Stimulated activated naive CD8-positive, alpha-beta T cell treated with anti-CD3 and anti-CD28 coated beads, Interleukin-15, Interleukin-2, amounts not matched to agents 100 ng/mL and 50 ng/mL, for 24 hours (primary cell): ENCODE measurements at regions not wholly inside any gene's neighbourhood (a gene's known extent, or its start where the extent isn't known, plus 50 kb on each side); places are given as distances from the start of the nearest gene placed in this dataset.

Source experiments
- H3K27ac Mint-ChIP-seq: one replicate; pipeline ENCODE4 v1.8.0; 2021; ENCODE audit warnings: mild to moderate bottlenecking, mixed read lengths
- H3K27me3 Mint-ChIP-seq: one replicate; pipeline ENCODE4 v1.8.0; 2021; ENCODE audit warnings: mixed read lengths
- H3K36me3 Mint-ChIP-seq: one replicate; pipeline ENCODE4 v1.8.0; 2021; ENCODE audit warnings: low read depth, mixed read lengths
- H3K4me1 Mint-ChIP-seq: one replicate; pipeline ENCODE4 v1.8.0; 2021; ENCODE audit warnings: low read depth, mixed read lengths
- H3K4me3 Mint-ChIP-seq: one replicate; pipeline ENCODE4 v1.8.0; 2021; ENCODE audit warnings: mild to moderate bottlenecking, mixed read lengths
- H3K9me3 Mint-ChIP-seq: one replicate; pipeline ENCODE4 v1.8.0; 2021; ENCODE audit warnings: mixed read lengths

DNA sequence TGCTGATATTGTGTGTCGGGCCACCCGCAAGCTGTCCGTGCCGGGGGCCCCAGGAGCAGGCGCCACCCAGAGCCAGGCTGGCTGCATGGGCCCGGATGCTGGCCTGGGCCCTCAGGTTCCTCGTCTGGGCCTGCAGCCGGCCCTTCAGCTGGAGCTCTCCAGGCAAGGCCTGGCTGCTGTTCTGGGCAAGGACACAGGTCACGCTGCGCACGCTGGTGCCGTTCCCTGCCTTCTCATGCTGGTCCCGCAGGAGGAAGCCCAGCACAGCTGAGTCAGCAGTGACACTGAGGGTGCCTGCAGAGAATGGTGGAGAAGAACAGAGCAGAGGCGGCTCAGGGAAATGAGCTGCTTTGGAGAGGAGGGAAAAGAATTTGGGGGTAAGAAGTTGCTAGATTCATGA is 79.9 kb downstream of the RMI2 start:
- H3K27me3 Mint-ChIP-seq: no peaks in the 10 kb centered on the region
- no peaks in the 10 kb centered on the region for H3K36me3 Mint-ChIP-seq
- no peak overlapping the region for H3K4me3 Mint-ChIP-seq
- no peak overlapping the region for H3K27ac Mint-ChIP-seq
- H3K9me3 Mint-ChIP-seq: no peaks in the 10 kb centered on the region
- H3K4me1 Mint-ChIP-seq: peaks cover 3% of the 10 kb centered on the region

DNA sequence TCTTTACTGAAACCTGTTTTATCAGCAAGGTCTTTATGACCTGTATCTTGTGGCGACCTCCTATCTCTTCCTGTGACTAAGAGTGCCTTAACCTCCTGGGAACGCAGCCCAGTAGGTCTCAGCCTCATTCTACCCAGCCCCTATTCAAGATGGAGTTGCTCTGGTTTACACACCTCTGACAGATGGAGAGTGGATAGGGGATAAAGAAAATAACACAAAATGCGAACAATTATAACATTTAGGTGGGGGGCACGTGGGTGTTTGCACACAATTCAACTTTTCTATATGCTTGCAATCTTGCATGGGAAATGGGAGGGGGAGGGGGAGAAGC is 83.3 kb downstream of the RMI2 start:
- no peaks in the 10 kb centered on the region for H3K9me3 Mint-ChIP-seq
- H3K36me3 Mint-ChIP-seq: no peaks in the 10 kb centered on the region
- no peaks in the 10 kb centered on the region for H3K27me3 Mint-ChIP-seq
- H3K4me3 Mint-ChIP-seq: no peak overlapping the region
- no peaks in the 10 kb centered on the region for H3K4me1 Mint-ChIP-seq
- H3K27ac Mint-ChIP-seq: no peak overlapping the region

GRCh38 chr16:11429123-11429522 is 83.9 kb downstream of the RMI2 start:
- Mint-ChIP-seq H3K4me1 (no peaks in the 10 kb centered on the region), H3K4me3 (no peak overlapping the region), H3K27ac (no peak overlapping the region), H3K27me3 (no peaks in the 10 kb centered on the region), H3K36me3 (no peaks in the 10 kb centered on the region), H3K9me3 (no peaks in the 10 kb centered on the region)

DNA sequence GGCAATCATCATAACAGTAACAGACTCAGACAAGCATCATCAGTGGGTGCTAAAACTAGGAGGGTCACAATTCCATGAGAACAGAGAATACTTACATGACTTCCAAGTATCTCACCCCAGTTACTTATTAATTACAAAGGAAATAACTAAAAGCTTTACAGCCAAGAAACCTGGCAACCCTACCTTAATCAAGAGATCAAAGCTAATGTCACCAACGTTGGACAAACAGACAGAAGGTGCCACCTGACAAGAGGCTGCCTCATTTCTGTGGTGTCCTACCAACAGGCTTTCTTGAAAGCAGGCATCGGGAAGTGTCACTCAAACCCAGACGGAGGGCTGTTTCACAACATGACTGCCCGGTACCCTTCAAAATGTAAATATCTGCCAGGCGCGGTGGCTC is 84.6 kb downstream of the RMI2 start:
- H3K4me1 Mint-ChIP-seq: no peaks in the 10 kb centered on the region
- no peak overlapping the region for H3K27ac Mint-ChIP-seq
- H3K36me3 Mint-ChIP-seq: no peaks in the 10 kb centered on the region
- no peak overlapping the region for H3K4me3 Mint-ChIP-seq
- no peaks in the 10 kb centered on the region for H3K27me3 Mint-ChIP-seq
- no peaks in the 10 kb centered on the region for H3K9me3 Mint-ChIP-seq

DNA sequence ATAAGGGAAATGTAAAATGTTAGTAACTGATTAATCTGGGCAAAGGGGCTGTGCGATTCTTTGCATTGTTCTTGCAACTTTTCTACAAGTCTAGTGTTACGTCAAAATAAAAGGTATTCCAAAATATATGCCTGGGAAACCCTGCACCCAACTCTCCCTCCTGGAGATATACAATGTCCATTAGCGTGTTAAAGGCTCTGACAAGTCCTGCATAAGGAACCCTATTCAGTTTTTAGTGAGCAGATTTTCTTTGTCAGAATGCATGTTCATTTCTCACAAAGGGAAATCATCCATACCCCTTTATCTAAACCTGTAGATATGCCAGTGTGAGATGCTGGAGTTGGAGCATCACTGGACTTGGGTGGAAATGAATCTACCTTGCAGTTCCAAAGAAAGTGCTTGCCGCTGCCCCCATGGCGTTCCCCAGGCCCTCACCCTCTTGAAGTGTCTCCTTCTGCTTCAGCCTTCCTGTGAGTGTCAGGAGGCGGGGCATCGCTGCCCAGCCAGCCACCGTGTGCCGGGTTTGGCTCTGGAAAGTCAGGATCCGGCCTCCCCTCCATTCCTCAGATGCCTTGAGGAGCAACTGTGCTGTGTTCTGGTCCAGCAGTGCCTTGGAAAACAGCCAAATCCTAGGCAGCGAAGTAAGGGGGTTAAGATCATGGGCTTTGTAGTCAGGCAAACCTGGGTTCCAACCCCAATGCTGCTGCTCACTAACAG is 85.5 kb downstream of the RMI2 start:
- H3K4me3 Mint-ChIP-seq: no peak overlapping the region
- no peaks in the 10 kb centered on the region for H3K9me3 Mint-ChIP-seq
- no peaks in the 10 kb centered on the region for H3K27me3 Mint-ChIP-seq
- no peak overlapping the region for H3K27ac Mint-ChIP-seq
- no peaks in the 10 kb centered on the region for H3K4me1 Mint-ChIP-seq
- H3K36me3 Mint-ChIP-seq: no peaks in the 10 kb centered on the region

- no peaks in the 10 kb centered on the region for H3K36me3 Mint-ChIP-seq
- H3K27ac Mint-ChIP-seq: no peak overlapping the region
- H3K4me1 Mint-ChIP-seq: no peaks in the 10 kb centered on the region
- H3K9me3 Mint-ChIP-seq: no peaks in the 10 kb centered on the region
- no peak overlapping the region for H3K4me3 Mint-ChIP-seq
- H3K27me3 Mint-ChIP-seq: no peaks in the 10 kb centered on the region
Observed at GRCh38 chr16:11431915-11432465, 86.7 kb downstream of the RMI2 start.

GRCh38 chr16:11432856-11433395 is 87.7 kb downstream of the RMI2 start:
- H3K36me3 Mint-ChIP-seq: no peaks in the 10 kb centered on the region
- H3K27me3 Mint-ChIP-seq: no peaks in the 10 kb centered on the region
- H3K4me3 Mint-ChIP-seq: no peak overlapping the region
- no peaks in the 10 kb centered on the region for H3K4me1 Mint-ChIP-seq
- no peak overlapping the region for H3K27ac Mint-ChIP-seq
- no peaks in the 10 kb centered on the region for H3K9me3 Mint-ChIP-seq

GRCh38 chr16:11435576-11435975 is 90.3 kb downstream of the RMI2 start:
- no peak overlapping the region for H3K4me3 Mint-ChIP-seq
- no peaks in the 10 kb centered on the region for H3K4me1 Mint-ChIP-seq
- H3K36me3 Mint-ChIP-seq: no peaks in the 10 kb centered on the region
- no peaks in the 10 kb centered on the region for H3K27me3 Mint-ChIP-seq
- H3K9me3 Mint-ChIP-seq: no peaks in the 10 kb centered on the region
- H3K27ac Mint-ChIP-seq: no peak overlapping the region

DNA sequence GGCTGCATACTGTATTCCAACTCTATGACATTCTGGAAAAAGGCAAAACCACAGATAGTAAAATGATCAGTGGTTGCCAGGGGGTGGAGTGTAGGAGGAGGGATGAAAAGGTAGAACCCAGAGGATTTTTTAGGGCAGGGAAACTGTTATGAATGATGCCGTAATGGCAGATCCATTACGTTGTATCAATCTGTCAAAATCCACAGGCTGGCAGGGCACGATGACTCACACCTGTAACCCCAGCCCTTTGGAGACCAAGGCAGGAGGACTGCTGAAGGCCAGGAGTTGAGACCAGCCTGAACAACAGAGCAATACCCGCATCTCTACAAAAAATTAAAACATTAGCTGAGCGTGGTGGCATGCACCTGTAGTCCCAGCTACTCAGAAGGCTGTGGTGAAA is 91.8 kb downstream of the RMI2 start:
- Mint-ChIP-seq H3K4me3 (no peak overlapping the region), H3K27ac (no peak overlapping the region), H3K27me3 (no peaks in the 10 kb centered on the region), H3K4me1 (no peaks in the 10 kb centered on the region), H3K36me3 (no peaks in the 10 kb centered on the region), H3K9me3 (no peaks in the 10 kb centered on the region)

DNA sequence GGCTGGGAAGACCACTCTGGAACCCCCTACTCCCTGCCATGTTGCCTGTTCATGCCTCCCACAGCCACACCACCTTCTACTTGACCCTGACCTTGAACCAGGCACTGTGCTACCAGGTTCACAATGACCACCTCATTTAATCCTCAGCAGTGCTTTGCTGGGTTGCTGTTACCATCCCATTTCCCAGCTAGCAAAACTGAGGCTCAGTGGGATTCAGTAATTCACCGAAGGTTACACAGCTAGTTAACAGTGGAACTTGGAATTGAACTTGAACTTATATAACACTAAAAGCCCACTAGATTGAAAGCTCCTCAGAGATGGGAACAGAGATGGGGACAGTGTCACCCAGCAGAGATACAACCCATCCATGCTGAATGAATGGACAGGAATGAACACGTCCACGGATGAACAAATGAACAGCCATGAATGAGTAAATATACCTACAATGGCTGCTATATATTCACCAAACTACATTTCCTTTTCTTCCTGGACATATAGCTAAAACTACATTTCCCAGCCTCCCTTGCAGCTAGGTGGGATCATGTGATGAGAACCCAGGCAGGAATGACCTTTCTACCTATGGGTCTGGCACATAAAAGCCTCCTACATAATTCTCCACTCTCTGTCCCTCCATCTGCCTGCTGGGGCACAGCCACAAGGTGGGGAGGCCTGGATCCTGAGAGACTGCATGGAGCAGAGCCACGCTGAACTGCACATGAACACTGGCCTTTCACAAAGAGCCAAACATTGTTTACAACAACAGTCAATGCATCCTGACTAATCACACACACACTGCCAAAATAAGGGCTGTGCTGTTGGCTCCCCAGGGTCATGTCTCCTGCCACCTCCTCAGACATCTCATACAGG is 94.8 kb downstream of the RMI2 start:
- H3K27me3 Mint-ChIP-seq: no peaks in the 10 kb centered on the region
- H3K27ac Mint-ChIP-seq: no peak overlapping the region
- no peaks in the 10 kb centered on the region for H3K9me3 Mint-ChIP-seq
- H3K4me1 Mint-ChIP-seq: no peaks in the 10 kb centered on the region
- H3K4me3 Mint-ChIP-seq: no peak overlapping the region
- H3K36me3 Mint-ChIP-seq: no peaks in the 10 kb centered on the region

DNA sequence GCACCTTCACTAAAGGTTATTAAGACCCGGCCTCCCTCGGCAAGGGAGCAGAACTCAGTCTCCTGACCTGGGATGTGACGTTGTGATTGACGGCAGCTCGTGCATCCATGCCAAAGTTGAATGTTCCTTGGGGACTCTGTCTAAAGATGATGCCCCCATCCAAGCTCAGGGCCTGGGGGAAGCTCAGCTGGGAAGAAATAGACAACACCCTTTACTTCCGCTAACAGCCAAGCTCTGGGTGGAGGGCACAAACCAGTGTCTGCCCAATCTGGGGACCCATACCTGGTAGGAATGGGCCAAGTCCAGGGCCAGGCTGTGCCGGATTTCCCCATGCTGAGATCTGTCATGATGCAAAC is 95.4 kb downstream of the RMI2 start:
- Mint-ChIP-seq H3K9me3 (no peaks in the 10 kb centered on the region), H3K4me3 (no peak overlapping the region), H3K27ac (no peak overlapping the region), H3K36me3 (no peaks in the 10 kb centered on the region), H3K27me3 (no peaks in the 10 kb centered on the region), H3K4me1 (no peaks in the 10 kb centered on the region)

- H3K9me3 Mint-ChIP-seq: no peaks in the 10 kb centered on the region
- no peaks in the 10 kb centered on the region for H3K36me3 Mint-ChIP-seq
- no peak overlapping the region for H3K4me3 Mint-ChIP-seq
- no peaks in the 10 kb centered on the region for H3K4me1 Mint-ChIP-seq
- no peak overlapping the region for H3K27ac Mint-ChIP-seq
- H3K27me3 Mint-ChIP-seq: no peaks in the 10 kb centered on the region
Observed at GRCh38 chr16:11445486-11445885, 100.2 kb downstream of the RMI2 start.

GRCh38 chr16:11446566-11447119 is 101.4 kb downstream of the RMI2 start:
- H3K4me1 Mint-ChIP-seq: no peaks in the 10 kb centered on the region
- no peak overlapping the region for H3K4me3 Mint-ChIP-seq
- no peaks in the 10 kb centered on the region for H3K27me3 Mint-ChIP-seq
- no peaks in the 10 kb centered on the region for H3K9me3 Mint-ChIP-seq
- no peak overlapping the region for H3K27ac Mint-ChIP-seq
- H3K36me3 Mint-ChIP-seq: no peaks in the 10 kb centered on the region

- H3K27me3 Mint-ChIP-seq: no peaks in the 10 kb centered on the region
- H3K36me3 Mint-ChIP-seq: no peaks in the 10 kb centered on the region
- no peaks in the 10 kb centered on the region for H3K9me3 Mint-ChIP-seq
- no peak overlapping the region for H3K27ac Mint-ChIP-seq
- no peak overlapping the region for H3K4me3 Mint-ChIP-seq
- no peaks in the 10 kb centered on the region for H3K4me1 Mint-ChIP-seq
Observed at GRCh38 chr16:11447272-11447671, 102.0 kb downstream of the RMI2 start.

GRCh38 chr16:11447836-11448235 is 102.6 kb downstream of the RMI2 start:
- Mint-ChIP-seq H3K4me1 (no peaks in the 10 kb centered on the region), H3K36me3 (no peaks in the 10 kb centered on the region), H3K9me3 (no peaks in the 10 kb centered on the region), H3K4me3 (no peak overlapping the region), H3K27me3 (no peaks in the 10 kb centered on the region), H3K27ac (no peak overlapping the region)
